Psoas muscle (tissue), 7 donors: ENCODE measurements at regions not wholly inside any gene's neighbourhood (a gene's known extent, or its start where the extent isn't known, plus 50 kb on each side); places are given as distances from the start of the nearest gene placed in this dataset.

Experiments used
- ATAC-seq, 4 donors: fragments of 200-7000 bp; cut with Tn5 transposase; one replicate each; pipeline ENCODE4 v1.9.1; 2020; ENCODE audit warnings: moderate library complexity in 3 of 4, mild to moderate bottlenecking in 2 of 4
- DNase-seq, 2 donors: peaks; one replicate each; pipeline ENCODE4 v3.0.0-alpha.2; 2020
- H3K27ac ChIP-seq: fragments of 200-600 bp; one replicate; pipeline ENCODE4 v1.8.0; 2022
- H3K27me3 ChIP-seq, 3 donors: fragments of 200-600 bp in 1 of 3; one replicate each; pipeline versions ENCODE4 v1.6.1 to v1.8.0; 2013 to 2022; ENCODE audit warnings: low read length in 2 of 3, mild to moderate bottlenecking in 2 of 3, moderate library complexity in 1 of 3; ENCODE audit not compliant: insufficient read depth in 3 of 3
- H3K36me3 ChIP-seq, 2 donors: fragments of 200-600 bp in 1 of 2; one replicate each; pipeline versions ENCODE4 v1.6.1 to v1.8.0; 2013 to 2022; ENCODE audit warnings: low read depth in 1 of 2, mild to moderate bottlenecking in 1 of 2, moderate library complexity in 1 of 2; ENCODE audit not compliant: insufficient read depth in 1 of 2
- H3K4me1 ChIP-seq: fragments of 200-600 bp; one replicate; pipeline ENCODE4 v1.8.0; 2022
- H3K4me3 ChIP-seq: fragments of 200-600 bp; one replicate; pipeline ENCODE4 v1.8.0; 2022; ENCODE audit warnings: mild to moderate bottlenecking
- H3K9me3 ChIP-seq: fragments of 200-600 bp; one replicate; pipeline ENCODE4 v1.8.0; 2022
- CTCF ChIP-seq: fragments of 200-600 bp; IDR thresholded peaks from one replicate; pipeline ENCODE4 v1.8.0; 2022; ENCODE audit warnings: antibody characterized with exemption
- WGBS, 3 donors: extraction: QIAGEN DNeasy Blood & Tissue Kit; methylation state at CpG; one replicate each; pipeline versions ENCODE4 v1.1.6 to v1.1.7; 2013; 5-methylcytosine and 5-hydroxymethylcytosine counted together
- intact Hi-C, 2 donors: fragments of 100-400 bp; cut with DNase I; formaldehyde crosslinking; loops; one replicate each; pipeline versions ENCODE4 v1.11.0 to v1.14.2; 2022
- donor health status: healthy with polysubstance abuse.
- donor health status: DM: no; HTN: no; CAD: no; lungs with moderate emphysema.
- donor health status: Bipolar disorder and iron deficiency.
- donor health status: healthy.
- donor health status: DM: yes; HTN: yes; CAD: no.
- donor health status: DM: no; HTN: no; CAD: no.
- donor health status: DM: yes; HTN: yes; CAD: no.

GRCh38 chr1:225713281-225713680 lies 60.4 kb upstream of the ENAH start:
- Histone ChIP-seq H3K4me3 (no peak overlapping the region), H3K27me3 (no peaks in the 10 kb centered on the region), H3K4me1 (no peaks in the 10 kb centered on the region), H3K36me3 (no peaks in the 10 kb centered on the region), H3K27ac (no peak overlapping the region), H3K9me3 (no peaks in the 10 kb centered on the region)
- 88 to 98% (median 95%) methylated on average over 8 of the region's 8 CpGs for WGBS, 3 donors
- ATAC-seq (no peak), DNase-seq (no peak)
- no peak for TF ChIP-seq CTCF
- intact Hi-C loops, result no loop called here

GRCh38 chr1:225720937-225721336 lies 56.7 kb upstream of the SRP9 start:
- Histone ChIP-seq H3K27me3 (no peaks in the 10 kb centered on the region), H3K27ac (no peak overlapping the region), H3K4me3 (no peak overlapping the region), H3K4me1 (no peaks in the 10 kb centered on the region), H3K36me3 (no peaks in the 10 kb centered on the region), H3K9me3 (no peaks in the 10 kb centered on the region)
- ATAC-seq, result no peak
- intact Hi-C loops, result no loop called here
- no peak for DNase-seq
- TF ChIP-seq CTCF, result no peak
- WGBS, 3 donors, result 51 to 76% (median 60%) methylated on average over 4 of the region's 4 CpGs

- H3K4me1 ChIP-seq, result no peaks in the 10 kb centered on the region
Observed at GRCh38 chr1:225724251-225724650, 53.4 kb upstream of the SRP9 start.

More at GRCh38 chr1:225724251-225724650, 53.4 kb upstream of the SRP9 start:
- Histone ChIP-seq H3K4me3 (no peak overlapping the region), H3K9me3 (no peaks in the 10 kb centered on the region), H3K36me3 (no peaks in the 10 kb centered on the region), H3K27me3 (no peaks in the 10 kb centered on the region), H3K27ac (no peak overlapping the region)
- DNase-seq (no peak), ATAC-seq (peak in 1 of 4 donors; percentile 22)
- no peak for TF ChIP-seq CTCF
- intact Hi-C loops, result no loop called here
- 83 to 91% (median 86%) methylated on average over 4 of the region's 4 CpGs for WGBS, 3 donors
